ENCODE measurements at regions not wholly inside any gene's neighbourhood (a gene's known extent, or its start where the extent isn't known, plus 50 kb on each side); places are given as distances from the start of the nearest gene placed in this dataset.
A peak's percentile ranks its signal among the peaks of the same experiment; 100 is the strongest.

DNA sequence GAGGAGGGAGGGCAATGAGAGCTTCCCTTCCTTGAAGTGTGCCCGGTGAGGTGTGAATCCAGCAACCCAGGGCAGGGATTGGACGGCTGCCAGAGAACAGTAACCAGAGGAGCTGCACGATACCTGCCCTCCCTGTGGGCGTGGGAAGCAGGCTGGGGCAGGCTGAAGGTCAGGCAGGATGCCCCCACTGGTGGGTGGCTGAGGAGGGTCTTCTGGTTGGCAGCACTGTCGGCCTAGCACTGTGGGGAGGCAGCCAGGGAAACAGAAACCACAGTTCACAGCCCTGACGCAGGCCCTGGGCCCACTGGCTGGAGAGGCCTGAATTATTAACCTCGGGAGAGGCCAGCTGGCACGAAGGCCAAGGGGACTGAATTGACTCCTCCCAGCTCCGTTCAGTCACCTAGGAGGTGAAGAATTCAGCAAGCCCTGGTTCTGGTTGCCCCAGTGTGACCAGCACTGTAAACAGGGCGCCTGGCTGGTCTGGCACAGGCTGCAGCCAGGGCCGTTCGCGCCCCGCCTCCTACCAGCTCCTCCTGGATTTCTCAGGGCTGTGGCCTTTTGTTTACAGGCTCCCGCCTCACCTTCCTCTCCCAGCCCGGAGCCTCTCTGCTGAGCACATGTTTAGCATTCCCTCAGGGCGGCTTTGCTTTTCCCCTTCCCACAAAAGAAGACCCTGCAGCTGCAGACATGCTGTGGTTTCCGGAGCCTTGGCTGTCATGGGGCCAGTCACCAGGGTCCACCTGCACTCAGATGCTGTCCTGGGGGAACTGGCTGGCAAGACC, 97.8 kb downstream of the B3GNT2 start:
- TF ChIP-seq, protein P1, sequence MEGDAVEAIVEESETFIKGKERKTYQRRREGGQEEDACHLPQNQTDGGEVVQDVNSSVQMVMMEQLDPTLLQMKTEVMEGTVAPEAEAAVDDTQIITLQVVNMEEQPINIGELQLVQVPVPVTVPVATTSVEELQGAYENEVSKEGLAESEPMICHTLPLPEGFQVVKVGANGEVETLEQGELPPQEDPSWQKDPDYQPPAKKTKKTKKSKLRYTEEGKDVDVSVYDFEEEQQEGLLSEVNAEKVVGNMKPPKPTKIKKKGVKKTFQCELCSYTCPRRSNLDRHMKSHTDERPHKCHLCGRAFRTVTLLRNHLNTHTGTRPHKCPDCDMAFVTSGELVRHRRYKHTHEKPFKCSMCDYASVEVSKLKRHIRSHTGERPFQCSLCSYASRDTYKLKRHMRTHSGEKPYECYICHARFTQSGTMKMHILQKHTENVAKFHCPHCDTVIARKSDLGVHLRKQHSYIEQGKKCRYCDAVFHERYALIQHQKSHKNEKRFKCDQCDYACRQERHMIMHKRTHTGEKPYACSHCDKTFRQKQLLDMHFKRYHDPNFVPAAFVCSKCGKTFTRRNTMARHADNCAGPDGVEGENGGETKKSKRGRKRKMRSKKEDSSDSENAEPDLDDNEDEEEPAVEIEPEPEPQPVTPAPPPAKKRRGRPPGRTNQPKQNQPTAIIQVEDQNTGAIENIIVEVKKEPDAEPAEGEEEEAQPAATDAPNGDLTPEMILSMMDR (IDR thresholded peaks at IDR 0.05; ENCODE audit: low read depth, low read length, missing input control), result no peak
- peak; percentile 54 for TF ChIP-seq FOXA1 (IDR thresholded peaks at IDR 0.05)
- TF ChIP-seq, protein P2, sequence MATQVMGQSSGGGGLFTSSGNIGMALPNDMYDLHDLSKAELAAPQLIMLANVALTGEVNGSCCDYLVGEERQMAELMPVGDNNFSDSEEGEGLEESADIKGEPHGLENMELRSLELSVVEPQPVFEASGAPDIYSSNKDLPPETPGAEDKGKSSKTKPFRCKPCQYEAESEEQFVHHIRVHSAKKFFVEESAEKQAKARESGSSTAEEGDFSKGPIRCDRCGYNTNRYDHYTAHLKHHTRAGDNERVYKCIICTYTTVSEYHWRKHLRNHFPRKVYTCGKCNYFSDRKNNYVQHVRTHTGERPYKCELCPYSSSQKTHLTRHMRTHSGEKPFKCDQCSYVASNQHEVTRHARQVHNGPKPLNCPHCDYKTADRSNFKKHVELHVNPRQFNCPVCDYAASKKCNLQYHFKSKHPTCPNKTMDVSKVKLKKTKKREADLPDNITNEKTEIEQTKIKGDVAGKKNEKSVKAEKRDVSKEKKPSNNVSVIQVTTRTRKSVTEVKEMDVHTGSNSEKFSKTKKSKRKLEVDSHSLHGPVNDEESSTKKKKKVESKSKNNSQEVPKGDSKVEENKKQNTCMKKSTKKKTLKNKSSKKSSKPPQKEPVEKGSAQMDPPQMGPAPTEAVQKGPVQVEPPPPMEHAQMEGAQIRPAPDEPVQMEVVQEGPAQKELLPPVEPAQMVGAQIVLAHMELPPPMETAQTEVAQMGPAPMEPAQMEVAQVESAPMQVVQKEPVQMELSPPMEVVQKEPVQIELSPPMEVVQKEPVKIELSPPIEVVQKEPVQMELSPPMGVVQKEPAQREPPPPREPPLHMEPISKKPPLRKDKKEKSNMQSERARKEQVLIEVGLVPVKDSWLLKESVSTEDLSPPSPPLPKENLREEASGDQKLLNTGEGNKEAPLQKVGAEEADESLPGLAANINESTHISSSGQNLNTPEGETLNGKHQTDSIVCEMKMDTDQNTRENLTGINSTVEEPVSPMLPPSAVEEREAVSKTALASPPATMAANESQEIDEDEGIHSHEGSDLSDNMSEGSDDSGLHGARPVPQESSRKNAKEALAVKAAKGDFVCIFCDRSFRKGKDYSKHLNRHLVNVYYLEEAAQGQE (IDR thresholded peaks at IDR 0.05), result peak; percentile 26
- TF ChIP-seq HNF4A (conservative IDR thresholded peaks at IDR 0.05), result peak; percentile 48 to 49
- TF ChIP-seq RAD21 (IDR thresholded peaks at IDR 0.05), result peak; percentile 19 to 45
- peak in 1 of 2 donors; percentile 22 for TF ChIP-seq JUND (IDR thresholded peaks at IDR 0.05)
- peak; percentile 60 for TF ChIP-seq SP1 (IDR thresholded peaks at IDR 0.05)
- peak; percentile 21 for TF ChIP-seq YY1 (IDR thresholded peaks at IDR 0.05)
- TF ChIP-seq GABPA (IDR thresholded peaks at IDR 0.05 in 1 of 2, conservative IDR thresholded peaks at IDR 0.05 in 1 of 2), result no peak
- TF ChIP-seq, protein P3, sequence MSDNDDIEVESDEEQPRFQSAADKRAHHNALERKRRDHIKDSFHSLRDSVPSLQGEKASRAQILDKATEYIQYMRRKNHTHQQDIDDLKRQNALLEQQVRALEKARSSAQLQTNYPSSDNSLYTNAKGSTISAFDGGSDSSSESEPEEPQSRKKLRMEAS (IDR thresholded peaks at IDR 0.05), result no peak

Measured in liver (tissue), 3 donors.